ENCODE measurements at regions not wholly inside any gene's neighbourhood (a gene's known extent, or its start where the extent isn't known, plus 50 kb on each side); places are given as distances from the start of the nearest gene placed in this dataset.

DNA sequence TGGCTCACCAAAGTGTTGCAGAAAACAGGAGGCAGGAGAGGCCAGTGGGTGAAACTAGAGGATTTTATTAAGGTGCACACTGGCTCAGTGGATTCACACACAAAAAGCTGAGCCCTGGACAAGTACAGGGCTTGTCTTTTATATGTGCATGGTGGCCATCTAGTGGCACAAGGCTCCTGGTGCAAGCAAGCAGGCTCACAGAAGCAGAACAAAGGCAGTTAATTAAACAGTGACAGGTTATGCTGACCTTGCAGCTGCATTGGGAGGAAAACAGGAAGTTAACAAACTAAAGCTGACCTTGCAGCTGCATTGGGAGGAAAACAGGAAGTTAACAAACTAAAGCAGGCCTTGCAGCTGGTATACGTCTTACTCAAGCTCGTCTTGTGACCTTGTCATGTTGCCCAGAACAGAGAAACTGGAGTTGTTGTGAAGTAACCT lies 65.3 kb upstream of the ZNF681 start:
- H3K4me3 ChIP-seq (replicated peaks in 1 of 3; ENCODE audit: insufficient read depth in 1 of 3, low read depth in 1 of 3, low read length in 3 of 3), result no peak overlapping the region
- H3K9me3 ChIP-seq (replicated peaks; ENCODE audit: control insufficient read depth, insufficient read depth, low read length), result peaks cover 7% of the 10 kb centered on the region
- H3K27me3 ChIP-seq (ENCODE audit: control insufficient read depth in 2 of 2, insufficient read depth in 2 of 2, low read length in 2 of 2), result no peaks in the 10 kb centered on the region
- BruUV-seq (replicated peaks), result no TSS peak
- ChIA-PET CTCF (no interaction called here), POLR2A (no interaction called here)
- no peak for FAIRE-seq
- no peaks in the 10 kb centered on the region for H3K79me2 ChIP-seq (ENCODE audit: control insufficient read depth, insufficient read depth, low read length)
- no peak overlapping the region for H3K27ac ChIP-seq (ENCODE audit: insufficient read depth, low read depth, low read length)
- no peaks in the 10 kb centered on the region for H3K9me1 ChIP-seq (replicated peaks; ENCODE audit: control insufficient read depth, extremely low read depth, insufficient read depth, low read length)
- dilution Hi-C loops (cut with MboI; ENCODE audit: extremely low pct_ligation_motif_present, low sequenced_read_pairs) (no loop called here), intact Hi-C loops (cut with micrococcal nuclease) (no loop called here)
- no peaks in the 10 kb centered on the region for H4K20me1 ChIP-seq (replicated peaks; ENCODE audit: control insufficient read depth, extremely low read depth, insufficient read depth, low read length)
- DNase-seq (ENCODE audit: low read depth, low spot score), result no peak
- H3K4me2 ChIP-seq (ENCODE audit: insufficient read depth, low read length), result no peak overlapping the region
- TF ChIP-seq GATA2 (IDR thresholded peaks at IDR 0.05; ENCODE audit: insufficient read depth, insufficient read length, low read depth, low read length), result no peak
- no peak for TF ChIP-seq POLR2A (IDR thresholded peaks at IDR 0.05; ENCODE audit: low read depth, low read length)
- TF ChIP-seq JUN (IDR thresholded peaks at IDR 0.05; ENCODE audit: borderline replicate concordance, insufficient read depth, insufficient read length, low read depth), result no peak
- TF ChIP-seq MYC (IDR thresholded peaks at IDR 0.05; ENCODE audit: low read depth, low read length), result no peak
- TF ChIP-seq EZH2 (IDR thresholded peaks at IDR 0.05; ENCODE audit: borderline replicate concordance, low read depth, low read length, severe bottlenecking), result no peak
- no peak for TF ChIP-seq POLR2AphosphoS5 (IDR thresholded peaks at IDR 0.05; ENCODE audit: insufficient read depth, low read depth, low read length)
- TF ChIP-seq FOS (IDR thresholded peaks at IDR 0.05; ENCODE audit: borderline replicate concordance, insufficient read depth, low read length), result no peak
- TF ChIP-seq, protein P1, sequence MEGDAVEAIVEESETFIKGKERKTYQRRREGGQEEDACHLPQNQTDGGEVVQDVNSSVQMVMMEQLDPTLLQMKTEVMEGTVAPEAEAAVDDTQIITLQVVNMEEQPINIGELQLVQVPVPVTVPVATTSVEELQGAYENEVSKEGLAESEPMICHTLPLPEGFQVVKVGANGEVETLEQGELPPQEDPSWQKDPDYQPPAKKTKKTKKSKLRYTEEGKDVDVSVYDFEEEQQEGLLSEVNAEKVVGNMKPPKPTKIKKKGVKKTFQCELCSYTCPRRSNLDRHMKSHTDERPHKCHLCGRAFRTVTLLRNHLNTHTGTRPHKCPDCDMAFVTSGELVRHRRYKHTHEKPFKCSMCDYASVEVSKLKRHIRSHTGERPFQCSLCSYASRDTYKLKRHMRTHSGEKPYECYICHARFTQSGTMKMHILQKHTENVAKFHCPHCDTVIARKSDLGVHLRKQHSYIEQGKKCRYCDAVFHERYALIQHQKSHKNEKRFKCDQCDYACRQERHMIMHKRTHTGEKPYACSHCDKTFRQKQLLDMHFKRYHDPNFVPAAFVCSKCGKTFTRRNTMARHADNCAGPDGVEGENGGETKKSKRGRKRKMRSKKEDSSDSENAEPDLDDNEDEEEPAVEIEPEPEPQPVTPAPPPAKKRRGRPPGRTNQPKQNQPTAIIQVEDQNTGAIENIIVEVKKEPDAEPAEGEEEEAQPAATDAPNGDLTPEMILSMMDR (IDR thresholded peaks at IDR 0.05; ENCODE audit: extremely low read depth in 1 of 2, insufficient read depth in 1 of 2, low read depth in 1 of 2, low read length in 2 of 2), result no peak
- TF ChIP-seq MAX (IDR thresholded peaks at IDR 0.05; ENCODE audit: insufficient read depth, insufficient read length), result no peak
- H3K4me1 ChIP-seq (ENCODE audit: control insufficient read depth, extremely low read depth, insufficient read depth, low read length), result no peaks in the 10 kb centered on the region
- H2AFZ ChIP-seq (ENCODE audit: low read depth, low read length), result no peak overlapping the region
- no peak overlapping the region for H3K9ac ChIP-seq (replicated peaks; ENCODE audit: extremely low read depth, insufficient read depth, low read length)
- no peaks in the 10 kb centered on the region for H3K36me3 ChIP-seq (ENCODE audit: control insufficient read depth in 2 of 2, extremely low read depth in 1 of 2, insufficient read depth in 2 of 2, low read length in 2 of 2)

Measured in endothelial cell of umbilical vein (primary cell).